H9 (cell line): ENCODE measurements at regions not wholly inside any gene's neighbourhood (a gene's known extent, or its start where the extent isn't known, plus 50 kb on each side); places are given as distances from the start of the nearest gene placed in this dataset.

Experiments used
- DNase-seq: peaks from one replicate; pipeline ENCODE4 v3.0.0-alpha.2; 2017
- H2AFZ ChIP-seq: one replicate; pipeline ENCODE4 v1.6.1; 2013; ENCODE audit warnings: mild to moderate bottlenecking, low read length, control low read depth, moderate library complexity
- H2AK5ac ChIP-seq: 2 replicates; pipeline ENCODE4 v1.6.1; 2013; ENCODE audit warnings: low read length, control low read depth, mixed read lengths; ENCODE audit not compliant: insufficient read length
- H2BK120ac ChIP-seq: one replicate; pipeline ENCODE4 v1.6.1; 2013; ENCODE audit warnings: low read depth, mild to moderate bottlenecking, low read length, control low read depth, inconsistent platforms; ENCODE audit not compliant: poor library complexity, severe bottlenecking
- H2BK12ac ChIP-seq: 2 replicates; pipeline ENCODE4 v1.6.1; 2013; ENCODE audit warnings: low read length, control low read depth, mixed read lengths, low read depth; ENCODE audit not compliant: insufficient read length
- H2BK15ac ChIP-seq: 2 replicates; pipeline ENCODE4 v1.6.1; 2013; ENCODE audit warnings: low read depth, low read length, control low read depth
- H2BK20ac ChIP-seq: one replicate; pipeline ENCODE4 v1.6.1; 2013; ENCODE audit warnings: low read depth, mild to moderate bottlenecking, low read length, control low read depth, inconsistent platforms; ENCODE audit not compliant: poor library complexity, severe bottlenecking
- H2BK5ac ChIP-seq: 2 replicates; pipeline ENCODE4 v1.6.1; 2013; ENCODE audit warnings: low read length, control low read depth, mixed read lengths; ENCODE audit not compliant: insufficient read length
- H3K14ac ChIP-seq: 2 replicates; pipeline ENCODE4 v1.6.1; 2013; ENCODE audit warnings: low read length, control low read depth; ENCODE audit not compliant: insufficient read depth
- H3K18ac ChIP-seq: 2 replicates; pipeline ENCODE4 v1.6.1; 2013; ENCODE audit warnings: low read depth, mild to moderate bottlenecking, mixed read lengths, low read length, control low read depth; ENCODE audit not compliant: insufficient read length
- H3K23ac ChIP-seq: 2 replicates; pipeline ENCODE4 v1.6.1; 2013; ENCODE audit warnings: low read length, control low read depth, mixed read lengths, low read depth; ENCODE audit not compliant: insufficient read length
- H3K23me2 ChIP-seq: 2 replicates; pipeline ENCODE4 v1.6.1; 2013; ENCODE audit warnings: low read depth, mild to moderate bottlenecking, mixed read lengths, low read length, control low read depth; ENCODE audit not compliant: insufficient read length, poor library complexity, severe bottlenecking
- H3K27ac ChIP-seq: 2 replicates; pipeline ENCODE4 v1.5.1; 2013; ENCODE audit warnings: low read length, control low read depth, mixed read lengths, low read depth; ENCODE audit not compliant: insufficient read length
- H3K27me3 ChIP-seq: 2 replicates; pipeline ENCODE4 v1.6.1; 2013; ENCODE audit warnings: low read length, control low read depth, inconsistent platforms; ENCODE audit not compliant: insufficient read depth
- H3K4ac ChIP-seq: 2 replicates; pipeline ENCODE4 v1.6.1; 2013; ENCODE audit warnings: low read depth, mild to moderate bottlenecking, control low read depth, inconsistent platforms, low read length, moderate library complexity
- H3K4me1 ChIP-seq: 2 replicates; pipeline ENCODE4 v1.6.1; 2013; ENCODE audit warnings: low read length, control low read depth, inconsistent platforms; ENCODE audit not compliant: insufficient read depth
- H3K4me2 ChIP-seq: 2 replicates; pipeline ENCODE4 v1.6.1; 2013; ENCODE audit warnings: low read length, control low read depth, mixed read lengths; ENCODE audit not compliant: insufficient read length, insufficient read depth
- H3K56ac ChIP-seq: 2 replicates; pipeline ENCODE4 v1.6.1; 2013; ENCODE audit warnings: low read depth, mild to moderate bottlenecking, mixed read lengths, low read length, control low read depth; ENCODE audit not compliant: insufficient read length
- H3K79me1 ChIP-seq: 2 replicates; pipeline ENCODE4 v1.6.1; 2013; ENCODE audit warnings: low read depth, mild to moderate bottlenecking, moderate library complexity, low read length, control low read depth, inconsistent platforms; ENCODE audit not compliant: insufficient read depth, poor library complexity, severe bottlenecking
- H3K79me2 ChIP-seq: 2 replicates; pipeline ENCODE4 v1.6.1; 2013; ENCODE audit warnings: low read length, control low read depth, inconsistent platforms; ENCODE audit not compliant: insufficient read depth
- H3K9ac ChIP-seq: 2 replicates; pipeline ENCODE4 v1.6.1; 2013; ENCODE audit warnings: low read length, control low read depth, mixed read lengths; ENCODE audit not compliant: insufficient read length; ENCODE audit errors: extremely low read depth
- H3K9me3 ChIP-seq: one replicate; pipeline ENCODE4 v1.6.1; 2013; ENCODE audit warnings: low read depth, low read length, inconsistent platforms; ENCODE audit not compliant: control insufficient read depth
- H3T11ph ChIP-seq: one replicate; pipeline ENCODE4 v1.6.1; 2013; ENCODE audit warnings: mild to moderate bottlenecking, low read length, control low read depth, inconsistent platforms
- H4K20me1 ChIP-seq: one replicate; pipeline ENCODE4 v1.6.1; 2013; ENCODE audit not compliant: control insufficient read depth, insufficient read length, insufficient read depth
- H4K5ac ChIP-seq: 2 replicates; pipeline ENCODE4 v1.6.1; 2013; ENCODE audit warnings: low read depth, mild to moderate bottlenecking, mixed read lengths, low read length, control low read depth; ENCODE audit not compliant: insufficient read length
- H4K8ac ChIP-seq: replicated peaks from 2 replicates; pipeline ENCODE4 v1.6.1; 2013; ENCODE audit warnings: low read length, control low read depth, mixed read lengths, low read depth; ENCODE audit not compliant: insufficient read length
- H4K91ac ChIP-seq: 2 replicates; pipeline ENCODE4 v1.6.1; 2013; ENCODE audit warnings: low read depth, mild to moderate bottlenecking, moderate library complexity, mixed read lengths, low read length, control low read depth; ENCODE audit not compliant: insufficient read length
- H3K27ac Mint-ChIP-seq, 3 experiments: 2 replicates in 2 of 3; 3 replicates in 1 of 3; pipeline ENCODE4 v1.8.0; 2020 to 2021; ENCODE audit warnings: mixed read lengths in 3 of 3, mild to moderate bottlenecking in 1 of 3, moderate library complexity in 1 of 3
- H3K27me3 Mint-ChIP-seq: 2 replicates; pipeline ENCODE4 v1.8.0; 2021; ENCODE audit warnings: low read depth, mild to moderate bottlenecking, moderate library complexity, mixed read lengths
- H3K36me3 Mint-ChIP-seq, 3 experiments: 2 replicates in 2 of 3; 3 replicates in 1 of 3; pipeline ENCODE4 v1.8.0; 2020 to 2021; ENCODE audit warnings: low read depth in 3 of 3, mixed read lengths in 3 of 3; ENCODE audit not compliant: insufficient read depth in 1 of 3
- H3K4me1 Mint-ChIP-seq, 2 experiments: 2 replicates each; pipeline ENCODE4 v1.8.0; 2020; ENCODE audit warnings: mixed read lengths in 2 of 2
- H3K4me3 Mint-ChIP-seq, 2 experiments: 2 replicates in 1 of 2; 3 replicates in 1 of 2; pipeline ENCODE4 v1.8.0; 2020 to 2021; ENCODE audit warnings: mild to moderate bottlenecking in 2 of 2, mixed read lengths in 2 of 2, moderate library complexity in 1 of 2
- H3K9me3 Mint-ChIP-seq, 2 experiments: 2 replicates in 1 of 2; 3 replicates in 1 of 2; pipeline ENCODE4 v1.8.0; 2020; ENCODE audit warnings: mild to moderate bottlenecking in 2 of 2, mixed read lengths in 2 of 2, moderate library complexity in 1 of 2
- WGBS: extraction: QIAGEN DNeasy Blood & Tissue Kit; methylation state at CpG from one replicate; pipeline ENCODE4 v1.1.7; 2013; ENCODE audit warnings: missing lambda C conversion rate, low lambda C conversion rate, mixed read lengths; ENCODE audit not compliant: insufficient read length; ENCODE audit errors: extremely low coverage; 5-methylcytosine and 5-hydroxymethylcytosine counted together
- TF ChIP-seq, protein P1 (sequence below): fragments of 200-600 bp; sonication (generic); conservative IDR thresholded peaks from 3 replicates; pipeline ENCODE4 v1.8.0; 2021; ENCODE audit warnings: antibody characterized with exemption, mild to moderate bottlenecking

DNA sequence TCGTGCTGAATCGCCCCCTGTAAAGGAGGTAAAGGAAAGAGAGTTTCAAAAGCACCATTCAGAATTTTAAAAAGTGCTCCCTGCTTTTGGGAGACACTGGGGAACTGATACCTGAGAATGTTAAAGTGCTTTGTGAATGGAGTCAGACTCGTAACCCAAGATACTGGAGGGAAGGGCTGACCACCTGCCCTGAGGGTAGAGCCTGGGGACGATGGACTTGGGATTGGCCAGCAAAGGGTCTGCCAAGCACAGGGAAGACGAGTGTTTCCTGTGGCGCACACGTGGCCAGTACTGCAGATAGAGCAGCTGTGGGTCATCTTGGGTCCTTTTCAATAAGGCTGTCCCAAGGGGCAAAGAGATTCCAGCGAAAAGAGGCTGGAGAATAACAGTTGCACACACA, 1284.1 kb upstream of the AUTS2 start:
- Histone ChIP-seq H2BK12ac (no peak overlapping the region), H3K9ac (no peak overlapping the region), H3K27ac (no peak overlapping the region), H2AFZ (no peak overlapping the region), H3K18ac (no peak overlapping the region), H3K4me2 (no peak overlapping the region), H4K5ac (no peak overlapping the region), H2BK5ac (no peak overlapping the region), H2BK20ac (no peak overlapping the region), H3K79me1 (no peaks in the 10 kb centered on the region), H3K23me2 (no peaks in the 10 kb centered on the region), H3T11ph (no peak overlapping the region), H3K4ac (no peak overlapping the region), H2BK15ac (no peak overlapping the region), H4K20me1 (no peaks in the 10 kb centered on the region), H3K14ac (peak overlapping the region; percentile 24; the same call in 1 of the 2 replicates), H3K9me3 (no peaks in the 10 kb centered on the region), H4K8ac (no peak overlapping the region), H4K91ac (no peak overlapping the region), H3K56ac (no peak overlapping the region), H3K23ac (no peak overlapping the region), H2AK5ac (no peak overlapping the region), H3K27me3 (no peaks in the 10 kb centered on the region), H2BK120ac (no peak overlapping the region), H3K79me2 (no peaks in the 10 kb centered on the region), H3K4me1 (no peaks in the 10 kb centered on the region)
- Mint-ChIP-seq H3K27ac (peak overlapping the region in 2 of 3 experiments; percentile 31 to 65; a peak in 1 of 7 replicates), H3K36me3 (peaks cover 5 to 8% (median 8%) of the 10 kb centered on the region in 3 experiments; a peak in 4 of 7 replicates), H3K4me1 (peaks cover 8 to 15% of the 10 kb centered on the region in 2 experiments), H3K4me3 (no peak overlapping the region), H3K27me3 (peaks cover 1% of the 10 kb centered on the region), H3K9me3 (peaks cover 3 to 10% of the 10 kb centered on the region in 2 experiments; a peak in 4 of 5 replicates)
- DNase-seq = no peak
- no CpG with 5 or more reads among the region's 8 CpGs for WGBS
- TF ChIP-seq, protein P1, sequence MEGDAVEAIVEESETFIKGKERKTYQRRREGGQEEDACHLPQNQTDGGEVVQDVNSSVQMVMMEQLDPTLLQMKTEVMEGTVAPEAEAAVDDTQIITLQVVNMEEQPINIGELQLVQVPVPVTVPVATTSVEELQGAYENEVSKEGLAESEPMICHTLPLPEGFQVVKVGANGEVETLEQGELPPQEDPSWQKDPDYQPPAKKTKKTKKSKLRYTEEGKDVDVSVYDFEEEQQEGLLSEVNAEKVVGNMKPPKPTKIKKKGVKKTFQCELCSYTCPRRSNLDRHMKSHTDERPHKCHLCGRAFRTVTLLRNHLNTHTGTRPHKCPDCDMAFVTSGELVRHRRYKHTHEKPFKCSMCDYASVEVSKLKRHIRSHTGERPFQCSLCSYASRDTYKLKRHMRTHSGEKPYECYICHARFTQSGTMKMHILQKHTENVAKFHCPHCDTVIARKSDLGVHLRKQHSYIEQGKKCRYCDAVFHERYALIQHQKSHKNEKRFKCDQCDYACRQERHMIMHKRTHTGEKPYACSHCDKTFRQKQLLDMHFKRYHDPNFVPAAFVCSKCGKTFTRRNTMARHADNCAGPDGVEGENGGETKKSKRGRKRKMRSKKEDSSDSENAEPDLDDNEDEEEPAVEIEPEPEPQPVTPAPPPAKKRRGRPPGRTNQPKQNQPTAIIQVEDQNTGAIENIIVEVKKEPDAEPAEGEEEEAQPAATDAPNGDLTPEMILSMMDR = no peak
